Esophagus squamous epithelium (tissue), 5 donors: ENCODE measurements at regions not wholly inside any gene's neighbourhood (a gene's known extent, or its start where the extent isn't known, plus 50 kb on each side); places are given as distances from the start of the nearest gene placed in this dataset.

ENCODE experiments used
- DNase-seq: peaks from one replicate; lab custom pipeline; 2025; lab: John Stamatoyannopoulos, UW
- H3K27ac ChIP-seq, 4 donors: fragments of 200-600 bp; sonication (generic); one replicate each; pipeline ENCODE4 v1.5.1; 2016 to 2019; ENCODE audit warnings: mild to moderate bottlenecking in 1 of 4
- H3K27me3 ChIP-seq, 4 donors: fragments of 200-600 bp; sonication (generic); 1 replicate in 3 of 4; 2 replicates in 1 of 4; pipeline versions ENCODE4 v1.5.1 to v1.6.0; 2017 to 2021; ENCODE audit warnings: antibody characterized with exemption in 1 of 4
- H3K36me3 ChIP-seq, 3 donors: fragments of 200-600 bp; sonication (generic); one replicate each; pipeline ENCODE4 v1.5.1; 2016 to 2019
- H3K4me1 ChIP-seq, 3 donors: fragments of 200-600 bp; sonication (generic); one replicate each; pipeline ENCODE4 v1.5.1; 2017 to 2019
- H3K4me3 ChIP-seq, 4 donors: fragments of 200-600 bp; sonication (generic); 1 replicate in 3 of 4; 2 replicates in 1 of 4; pipeline ENCODE4 v1.5.1; 2016 to 2019; ENCODE audit warnings: mild to moderate bottlenecking in 2 of 4, moderate library complexity in 1 of 4
- H3K9me3 ChIP-seq, 3 donors: fragments of 200-600 bp; sonication (generic); one replicate each; pipeline ENCODE4 v1.5.1; 2016 to 2019
- CTCF ChIP-seq, 6 experiments: fragments of 450-650 bp in 4 of 6; fragments of 200-600 bp in 2 of 6; sonication (generic) in 2 of 6; IDR thresholded peaks; one replicate each; pipeline ENCODE4 v1.5.1; 2016 to 2019; ENCODE audit warnings: antibody characterized with exemption in 6 of 6, mild to moderate bottlenecking in 4 of 6, moderate library complexity in 4 of 6
- POLR2A ChIP-seq, 4 donors: fragments of 450-650 bp; IDR thresholded peaks; one replicate each; pipeline ENCODE4 v1.6.1; 2017; ENCODE audit warnings: antibody characterized with exemption in 4 of 4, mild to moderate bottlenecking in 4 of 4, moderate library complexity in 3 of 4
- WGBS, 2 donors: methylation state at CpG; one replicate each; pipeline ENCODE4 v1.1.5; 2018; 5-methylcytosine and 5-hydroxymethylcytosine counted together
- intact Hi-C: fragments of 100-400 bp; cut with DNase I; formaldehyde crosslinking; loops from one replicate; pipeline ENCODE4 v1.15.0; 2022
- donor health status: DM: yes; HTN: yes; CAD: no.

- TF ChIP-seq POLR2A (IDR thresholded peaks at IDR 0.05) (no peak), CTCF (IDR thresholded peaks at IDR 0.05) (no peak)
- no peaks in the 10 kb centered on the region for H3K27me3 ChIP-seq
- DNase-seq: no peak
- no peak overlapping the region for H3K4me3 ChIP-seq
- H3K4me1 ChIP-seq: no peaks in the 10 kb centered on the region
- WGBS, 2 donors: 75 to 86% methylated on average over 1 of the region's 1 CpG
- intact Hi-C loops: no loop called here
- no peaks in the 10 kb centered on the region for H3K36me3 ChIP-seq
- H3K9me3 ChIP-seq: peaks cover 0 to 4% (median 2%) of the 10 kb centered on the region in 3 donors
- no peak overlapping the region for H3K27ac ChIP-seq
These were observed 95.8 kb upstream of the PRR20A start for GRCh38 chr13:57044910-57045309.

- no peak for DNase-seq
- Histone ChIP-seq H3K27ac (no peak overlapping the region), H3K36me3 (no peaks in the 10 kb centered on the region), H3K4me1 (no peaks in the 10 kb centered on the region), H3K9me3 (peaks cover 0 to 6% (median 4%) of the 10 kb centered on the region in 3 donors), H3K27me3 (no peaks in the 10 kb centered on the region), H3K4me3 (no peak overlapping the region)
- WGBS, 2 donors: 28 to 30% methylated on average over 5 of the region's 5 CpGs
- intact Hi-C loops: no loop called here
- TF ChIP-seq POLR2A (IDR thresholded peaks at IDR 0.05) (no peak), CTCF (IDR thresholded peaks at IDR 0.05) (no peak)
These were observed 94.7 kb upstream of the PRR20A start for GRCh38 chr13:57045826-57046546.

GRCh38 chr13:57056601-57057180, 84.0 kb upstream of the PRR20A start:
- DNase-seq: no peak
- H3K4me1 ChIP-seq: no peaks in the 10 kb centered on the region
- intact Hi-C loops: no loop called here
- no peaks in the 10 kb centered on the region for H3K27me3 ChIP-seq
- no peak for TF ChIP-seq CTCF (IDR thresholded peaks at IDR 0.05)
- no peak for TF ChIP-seq POLR2A (IDR thresholded peaks at IDR 0.05)
- H3K36me3 ChIP-seq: no peaks in the 10 kb centered on the region
- 64 to 70% methylated on average over 5 of the region's 5 CpGs for WGBS, 2 donors
- no peak overlapping the region for H3K4me3 ChIP-seq
- no peaks in the 10 kb centered on the region for H3K9me3 ChIP-seq
- no peak overlapping the region for H3K27ac ChIP-seq

DNA sequence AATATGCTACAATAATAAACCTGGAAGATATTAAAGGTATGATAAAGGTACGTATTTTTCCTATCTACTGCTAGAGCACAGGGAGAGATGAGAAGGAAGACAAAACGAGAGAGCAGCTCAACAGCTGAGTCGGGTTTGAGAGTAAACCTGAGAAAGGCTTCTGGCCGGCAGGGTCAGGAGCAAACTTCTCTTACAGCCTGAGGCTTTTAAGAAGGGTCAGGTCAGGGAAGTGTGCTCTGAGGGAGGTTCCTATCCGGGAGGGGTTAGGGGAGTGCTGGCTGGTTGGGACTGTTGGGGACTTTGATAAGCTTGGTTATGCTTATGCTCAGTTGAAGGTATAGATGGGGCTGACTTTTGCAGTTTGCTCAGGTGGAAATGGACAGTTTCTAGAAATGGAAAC, 77.7 kb upstream of the PRR20A start:
- H3K36me3 ChIP-seq: no peaks in the 10 kb centered on the region
- H3K27ac ChIP-seq: no peak overlapping the region
- intact Hi-C loops: no loop called here
- no peaks in the 10 kb centered on the region for H3K27me3 ChIP-seq
- no peak for TF ChIP-seq POLR2A (IDR thresholded peaks at IDR 0.05)
- no peak for TF ChIP-seq CTCF (IDR thresholded peaks at IDR 0.05)
- H3K9me3 ChIP-seq: no peaks in the 10 kb centered on the region
- H3K4me3 ChIP-seq: no peak overlapping the region
- no peaks in the 10 kb centered on the region for H3K4me1 ChIP-seq
- WGBS, 2 donors: 52 to 61% methylated on average over 5 of the region's 5 CpGs
- DNase-seq: no peak

GRCh38 chr13:57073983-57074382, 66.7 kb upstream of the PRR20A start:
- 63 to 74% methylated on average over 1 to 2 of the region's 2 CpGs for WGBS, 2 donors
- DNase-seq: no peak
- intact Hi-C loops: no loop called here
- Histone ChIP-seq H3K4me3 (no peak overlapping the region), H3K4me1 (no peaks in the 10 kb centered on the region), H3K27me3 (no peaks in the 10 kb centered on the region), H3K36me3 (no peaks in the 10 kb centered on the region), H3K9me3 (no peaks in the 10 kb centered on the region), H3K27ac (no peak overlapping the region)
- TF ChIP-seq CTCF (IDR thresholded peaks at IDR 0.05) (no peak), POLR2A (IDR thresholded peaks at IDR 0.05) (no peak)
